Common myeloid progenitor, CD34-positive (primary cell): ENCODE measurements at regions not wholly inside any gene's neighbourhood (a gene's known extent, or its start where the extent isn't known, plus 50 kb on each side); places are given as distances from the start of the nearest gene placed in this dataset.
"Not testable (repeated sequence)": the region's sequence is repeated elsewhere in the genome, so short reads cannot be mapped to it uniquely, and the experiment has no call there.

Experiments
- CTCF ChIA-PET: fragments of 350-600 bp; sonication (Branson Sonifier 250); formaldehyde crosslinking; loops from one replicate; lab custom pipeline; 2021; ENCODE audit warnings: antibody characterized with exemption; lab: Charles Lee
- POLR2A ChIA-PET: fragments of 350-600 bp; sonication (Branson Sonifier 250); formaldehyde crosslinking; loops from one replicate; lab custom pipeline; 2021; ENCODE audit warnings: antibody characterized with exemption; lab: Charles Lee
- DNase-seq, 3 donors: peaks; one replicate each; pipeline versions ENCODE4 v3.0.0 to v3.0.0-alpha.2; 2013
- H3K27ac ChIP-seq, 2 experiments: 1 replicate in 1 of 2; 2 replicates in 1 of 2; pipeline ENCODE4 v1.7.0; 2013; ENCODE audit warnings: inconsistent platforms in 2 of 2, low read length in 2 of 2, mild to moderate bottlenecking in 2 of 2, low read depth in 1 of 2, moderate library complexity in 1 of 2; ENCODE audit not compliant: severe bottlenecking in 2 of 2, insufficient read depth in 1 of 2, poor library complexity in 1 of 2
- H3K27me3 ChIP-seq, 5 experiments: replicated peaks in 2 of 5; 1 replicate in 3 of 5; 2 replicates in 2 of 5; pipeline versions ENCODE4 v1.6.1 to v1.7.0; 2013; ENCODE audit warnings: low read length in 4 of 5, mild to moderate bottlenecking in 2 of 5, moderate library complexity in 2 of 5, inconsistent platforms in 1 of 5; ENCODE audit not compliant: insufficient read depth in 5 of 5, control insufficient read depth in 4 of 5
- H3K36me3 ChIP-seq, 4 experiments: 1 replicate in 2 of 4; 2 replicates in 2 of 4; pipeline versions ENCODE4 v1.6.1 to v1.7.0; 2013; ENCODE audit warnings: low read length in 3 of 4, control low read depth in 1 of 4, mild to moderate bottlenecking in 1 of 4; ENCODE audit not compliant: control insufficient read depth in 4 of 4, insufficient read depth in 4 of 4
- H3K4me1 ChIP-seq, 4 experiments: 1 replicate in 3 of 4; 2 replicates in 1 of 4; pipeline versions ENCODE4 v1.6.1 to v1.7.1; 2013; ENCODE audit warnings: low read length in 3 of 4, mild to moderate bottlenecking in 3 of 4, control low read depth in 1 of 4, inconsistent platforms in 1 of 4, moderate library complexity in 1 of 4; ENCODE audit not compliant: control insufficient read depth in 4 of 4, insufficient read depth in 4 of 4; ENCODE audit errors: control extremely low read depth in 1 of 4
- H3K4me3 ChIP-seq, 7 experiments: 1 replicate in 4 of 7; 2 replicates in 3 of 7; pipeline versions ENCODE4 v1.5.1 to v1.7.0; 2013; ENCODE audit warnings: mild to moderate bottlenecking in 7 of 7, low read length in 6 of 7, moderate library complexity in 6 of 7, inconsistent platforms in 2 of 7, low read depth in 2 of 7, control low read depth in 1 of 7; ENCODE audit not compliant: insufficient read depth in 4 of 7, control insufficient read depth in 1 of 7; ENCODE audit errors: extremely low read depth in 1 of 7
- H3K9me3 ChIP-seq, 5 experiments: 1 replicate in 4 of 5; 2 replicates in 1 of 5; pipeline versions ENCODE4 v1.6.1 to v1.7.1; 2013; ENCODE audit warnings: low read length in 4 of 5, mild to moderate bottlenecking in 2 of 5, inconsistent platforms in 1 of 5, low read depth in 1 of 5, moderate library complexity in 1 of 5; ENCODE audit not compliant: control insufficient read depth in 4 of 5, insufficient read depth in 2 of 5; ENCODE audit errors: control extremely low read depth in 1 of 5
- WGBS: methylation state at CpG from one replicate; pipeline ENCODE4 v1.1.5; 2013; ENCODE audit not compliant: insufficient coverage; 5-methylcytosine and 5-hydroxymethylcytosine counted together

DNA sequence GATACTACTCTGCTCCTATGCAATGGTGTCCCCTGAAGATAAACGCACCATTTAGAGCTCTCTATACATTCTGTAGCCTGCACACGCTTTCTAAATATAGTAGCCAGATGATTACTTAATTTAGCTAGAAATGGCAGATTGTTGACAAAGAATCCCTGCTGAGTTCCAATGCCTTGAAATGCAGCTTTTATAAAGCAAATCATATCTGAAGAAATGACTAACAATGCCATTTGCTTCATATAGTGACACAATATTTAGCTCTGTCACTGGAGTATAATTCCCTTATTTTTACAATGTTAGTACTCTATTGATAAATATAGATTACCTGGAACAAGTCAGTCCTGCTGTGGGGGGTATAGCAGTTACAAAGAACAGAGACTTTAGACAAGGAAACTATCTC, 166.2 kb downstream of the CDCA7 start:
- DNase-seq: no peak
- Histone ChIP-seq H3K9me3 (peaks cover 0 to 4% (median 0%) of the 10 kb centered on the region in 5 experiments), H3K27ac (no peak overlapping the region), H3K4me1 (no peaks in the 10 kb centered on the region), H3K27me3 (peaks cover 0 to 7% (median 2%) of the 10 kb centered on the region in 5 experiments), H3K4me3 (no peak overlapping the region), H3K36me3 (no peaks in the 10 kb centered on the region)
- CTCF ChIA-PET: no interaction called here
- POLR2A ChIA-PET: no interaction called here
- WGBS: no CpG with 5 or more reads among the region's 2 CpGs

DNA sequence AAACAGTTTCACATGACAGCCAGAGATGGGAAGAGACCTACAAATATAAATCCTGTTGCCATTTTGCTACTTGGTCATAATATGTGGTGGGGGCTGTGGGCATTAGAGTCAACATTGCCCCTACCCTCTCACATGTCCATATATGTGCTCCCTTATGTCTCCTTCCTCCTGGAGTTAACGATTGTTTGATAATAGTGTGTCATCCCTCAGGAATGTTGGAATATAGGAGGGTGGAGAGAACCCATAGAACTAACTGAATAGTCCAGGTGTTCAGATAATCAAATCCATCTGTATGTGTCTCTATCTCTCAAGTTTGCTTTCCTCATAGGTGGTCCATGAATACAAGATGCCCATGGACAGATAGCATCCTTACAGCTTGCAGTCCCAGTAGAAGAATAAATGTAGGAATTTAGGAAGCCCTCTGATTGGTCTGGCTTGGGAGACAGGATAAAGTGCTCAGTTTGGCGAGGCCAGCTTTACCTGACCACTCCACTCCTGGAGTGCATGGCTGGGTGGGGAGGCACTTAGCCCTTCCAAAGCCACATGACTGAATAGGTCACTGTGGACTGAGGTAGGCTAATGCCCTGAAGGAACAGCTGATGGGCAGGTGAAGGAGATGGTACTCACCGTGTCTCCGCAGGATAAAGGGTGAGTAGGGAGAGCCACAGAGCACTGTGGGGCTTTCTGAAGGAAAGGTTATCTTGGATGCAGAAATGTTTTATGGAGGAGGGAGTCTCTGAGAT, 166.9 kb downstream of the CDCA7 start:
- H3K27ac ChIP-seq: no peak overlapping the region
- H3K4me3 ChIP-seq: no peak overlapping the region
- H3K27me3 ChIP-seq: peaks cover 0 to 7% (median 2%) of the 10 kb centered on the region in 5 experiments
- H3K36me3 ChIP-seq: no peaks in the 10 kb centered on the region
- peaks cover 0 to 4% (median 0%) of the 10 kb centered on the region in 5 experiments for H3K9me3 ChIP-seq
- H3K4me1 ChIP-seq: no peaks in the 10 kb centered on the region
- DNase-seq: no peak
- 100% methylated on average over 3 of the region's 4 CpGs for WGBS
- ChIA-PET POLR2A (no interaction called here), CTCF (no interaction called here)

DNA sequence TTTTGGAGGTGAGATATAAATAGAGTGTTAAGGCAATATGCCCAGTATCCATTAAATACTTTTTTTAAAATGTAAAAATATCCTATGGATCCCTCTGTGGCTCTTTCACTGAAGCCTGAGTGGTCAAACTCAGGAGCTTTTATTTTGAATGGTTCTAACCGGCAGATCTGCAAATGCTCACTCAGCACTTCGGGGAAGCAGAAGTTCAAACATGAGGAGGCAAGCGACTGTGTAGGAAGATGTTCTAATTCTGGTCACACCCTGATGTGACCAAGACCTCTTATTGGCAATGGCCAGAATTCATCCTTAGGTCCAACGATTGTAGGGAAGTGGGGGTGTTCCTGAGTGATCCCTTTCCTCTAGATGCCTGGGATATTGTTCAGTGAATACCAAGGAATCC, 168.8 kb downstream of the CDCA7 start:
- H3K27ac ChIP-seq: no peak overlapping the region
- H3K4me1 ChIP-seq: no peaks in the 10 kb centered on the region
- H3K4me3 ChIP-seq: no peak overlapping the region
- WGBS: 15% methylated on average over 4 of the region's 4 CpGs
- peaks cover 0 to 7% (median 2%) of the 10 kb centered on the region in 5 experiments for H3K27me3 ChIP-seq
- POLR2A ChIA-PET: no interaction called here
- CTCF ChIA-PET: no interaction called here
- no peak for DNase-seq
- H3K9me3 ChIP-seq: no peaks in the 10 kb centered on the region
- no peaks in the 10 kb centered on the region for H3K36me3 ChIP-seq

DNA sequence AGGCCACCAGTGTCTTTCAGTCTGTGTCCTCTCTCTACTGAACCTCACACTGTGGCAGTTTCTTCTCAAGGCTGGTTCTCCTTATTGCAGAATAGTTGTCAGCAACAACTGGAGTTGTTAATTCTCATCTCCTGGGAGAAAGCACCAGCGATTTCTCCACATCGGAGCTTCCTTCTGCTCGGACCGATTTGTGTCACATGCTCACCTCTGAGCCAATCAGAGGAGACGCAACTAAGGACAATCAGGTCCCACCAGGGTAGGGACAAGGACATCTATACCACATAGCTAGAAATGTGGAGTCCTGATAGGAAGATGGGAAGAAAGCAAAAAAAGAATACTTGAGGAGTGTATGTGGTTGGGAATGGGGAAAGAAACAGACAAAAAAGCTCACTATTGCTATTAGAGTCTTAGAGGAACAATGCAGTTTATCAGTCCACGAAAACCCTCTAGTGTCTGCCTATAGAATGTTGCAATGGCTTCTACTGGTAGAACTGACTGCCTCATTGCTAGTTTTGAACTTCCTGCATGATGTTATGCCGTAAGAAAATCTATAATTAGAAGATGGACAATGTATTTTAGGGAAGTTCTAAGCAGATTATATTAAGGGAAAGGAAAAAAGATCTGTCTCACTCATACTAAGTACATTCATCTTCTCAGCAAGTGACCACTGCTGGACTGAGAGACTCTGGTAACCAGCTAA, 169.7 kb downstream of the CDCA7 start:
- Histone ChIP-seq H3K27me3 (peaks cover 0 to 7% (median 2%) of the 10 kb centered on the region in 5 experiments), H3K9me3 (no peaks in the 10 kb centered on the region), H3K36me3 (no peaks in the 10 kb centered on the region), H3K27ac (no peak overlapping the region), H3K4me1 (no peaks in the 10 kb centered on the region), H3K4me3 (no peak overlapping the region)
- POLR2A ChIA-PET: no interaction called here
- CTCF ChIA-PET: no interaction called here
- 90% methylated on average over 6 of the region's 7 CpGs for WGBS
- peak in 1 of 3 donors; percentile 2 for DNase-seq

DNA sequence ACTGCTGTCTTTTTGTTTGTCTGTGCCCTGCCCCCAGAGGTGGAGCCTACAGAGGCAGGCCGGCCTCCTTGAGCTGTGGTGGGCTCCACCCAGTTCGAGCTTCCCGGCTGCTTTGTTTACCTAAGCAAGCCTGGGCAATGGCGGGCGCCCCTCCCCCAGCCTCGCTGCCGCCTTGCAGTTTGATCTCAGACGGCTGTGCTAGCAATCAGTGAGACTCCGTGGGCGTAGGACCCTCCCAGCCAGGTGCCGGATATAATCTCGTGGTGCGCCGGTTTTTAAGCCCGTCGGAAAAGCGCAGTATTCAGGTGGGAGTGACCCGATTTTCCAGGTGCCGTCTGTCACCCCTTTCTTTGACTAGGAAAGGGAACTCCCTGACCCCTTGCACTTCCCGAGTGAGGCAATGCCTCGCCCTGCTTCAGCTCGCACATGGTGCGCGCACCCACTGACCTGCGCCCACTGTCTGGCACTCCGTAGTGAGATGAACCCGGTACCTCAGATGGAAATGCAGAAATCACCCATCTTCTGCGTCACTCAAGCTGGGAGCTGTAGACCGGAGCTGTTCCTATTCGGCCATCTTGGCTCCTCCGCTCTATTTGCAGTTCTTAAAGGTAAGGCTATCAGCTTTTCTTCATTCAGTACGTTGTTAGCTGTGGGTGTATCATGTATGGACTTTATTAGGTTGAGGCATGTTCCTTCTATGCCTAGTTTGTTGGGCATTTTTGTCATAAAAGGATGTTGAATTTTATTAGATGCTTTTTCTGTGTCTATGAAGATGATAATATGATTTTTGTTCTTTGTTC, 178.3 kb downstream of the CDCA7 start:
- H3K9me3 ChIP-seq, DNase-seq, H3K27ac ChIP-seq, H3K4me1 ChIP-seq, POLR2A ChIA-PET, H3K4me3 ChIP-seq, CTCF ChIA-PET, H3K36me3 ChIP-seq, H3K27me3 ChIP-seq: not testable (repeated sequence)
- WGBS: 87% methylated on average over 10 of the region's 32 CpGs

DNA sequence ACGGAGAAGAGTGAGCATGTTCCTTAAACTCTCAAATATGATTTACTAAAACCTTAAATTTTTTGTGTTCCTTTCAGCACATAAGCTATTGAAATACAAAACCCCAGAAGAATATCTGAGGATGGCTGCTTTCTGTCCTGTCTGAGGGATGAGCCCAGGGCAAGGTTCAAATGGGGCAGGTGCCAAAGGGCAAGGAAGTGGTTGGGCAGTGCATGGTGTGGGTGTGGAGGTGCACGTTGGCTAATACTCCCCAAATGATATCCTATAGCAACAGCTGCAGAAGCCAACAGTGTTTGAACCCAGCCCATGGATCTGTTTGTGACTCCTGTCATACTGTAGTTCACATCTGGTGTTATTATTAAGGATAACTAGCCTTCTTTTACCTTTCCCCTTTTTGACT, 183.0 kb downstream of the CDCA7 start:
- ChIA-PET CTCF (no interaction called here), POLR2A (no interaction called here)
- no peak overlapping the region for H3K27ac ChIP-seq
- H3K4me3 ChIP-seq: no peak overlapping the region
- peaks cover 0 to 8% (median 0%) of the 10 kb centered on the region in 5 experiments for H3K9me3 ChIP-seq
- H3K36me3 ChIP-seq: no peaks in the 10 kb centered on the region
- 100% methylated on average over 1 of the region's 2 CpGs for WGBS
- H3K4me1 ChIP-seq: no peaks in the 10 kb centered on the region
- no peak for DNase-seq
- H3K27me3 ChIP-seq: peaks cover 0 to 2% (median 0%) of the 10 kb centered on the region in 5 experiments
